ENCODE measurements at regions not wholly inside any gene's neighbourhood (a gene's known extent, or its start where the extent isn't known, plus 50 kb on each side); places are given as distances from the start of the nearest gene placed in this dataset.
"Not testable (repeated sequence)": the region's sequence is repeated elsewhere in the genome, so short reads cannot be mapped to it uniquely, and the experiment has no call there.

GRCh38 chr10:121335386-121335925 lies 262.8 kb downstream of the FGFR2 start:
- ATAC-seq (no peak), DNase-seq (no peak)

GRCh38 chr10:121337427-121337826 lies 260.8 kb downstream of the FGFR2 start:
- no peak for DNase-seq
- no peak for ATAC-seq

- no peak for ATAC-seq
- DNase-seq = no peak
These were observed 259.9 kb downstream of the FGFR2 start for GRCh38 chr10:121338206-121338980.

- no peak for ATAC-seq
These were observed 259.1 kb downstream of the FGFR2 start for GRCh38 chr10:121339114-121339513.

GRCh38 chr10:121340271-121340831 lies 257.9 kb downstream of the FGFR2 start:
- DNase-seq (no peak), ATAC-seq (no peak)

More at GRCh38 chr10:121339114-121339513, 259.1 kb downstream of the FGFR2 start:
- DNase-seq = no peak

- ATAC-seq = no peak
These were observed 246.7 kb downstream of the FGFR2 start for GRCh38 chr10:121351540-121351939.

GRCh38 chr10:121352231-121352855 lies 245.9 kb downstream of the FGFR2 start:
- no peak for ATAC-seq

More at GRCh38 chr10:121351540-121351939, 246.7 kb downstream of the FGFR2 start:
- no peak for DNase-seq

GRCh38 chr10:121355161-121355560 lies 243.1 kb downstream of the FGFR2 start:
- ATAC-seq = no peak

More at GRCh38 chr10:121352231-121352855, 245.9 kb downstream of the FGFR2 start:
- no peak for DNase-seq

GRCh38 chr10:121356183-121356582 lies 242.1 kb downstream of the FGFR2 start:
- DNase-seq = no peak
- ATAC-seq = no peak

More at GRCh38 chr10:121355161-121355560, 243.1 kb downstream of the FGFR2 start:
- DNase-seq = no peak

GRCh38 chr10:121357401-121357800 lies 240.8 kb downstream of the FGFR2 start:
- ATAC-seq = no peak

GRCh38 chr10:121362026-121362425 lies 236.2 kb downstream of the FGFR2 start:
- ATAC-seq = no peak
- no peak for DNase-seq

More at GRCh38 chr10:121357401-121357800, 240.8 kb downstream of the FGFR2 start:
- DNase-seq = no peak

- ATAC-seq = no peak
- no peak for DNase-seq
These were observed 232.7 kb downstream of the FGFR2 start for GRCh38 chr10:121365566-121365965.

- DNase-seq (no peak), ATAC-seq (no peak)
These were observed 229.8 kb downstream of the FGFR2 start for GRCh38 chr10:121368347-121369025.

- DNase-seq = no peak
These were observed 228.6 kb downstream of the FGFR2 start for GRCh38 chr10:121369616-121370015.

GRCh38 chr10:121371836-121372235 lies 226.4 kb downstream of the FGFR2 start:
- DNase-seq (no peak), ATAC-seq (no peak)

More at GRCh38 chr10:121369616-121370015, 228.6 kb downstream of the FGFR2 start:
- ATAC-seq = no peak

- DNase-seq (no peak), ATAC-seq (no peak)
These were observed 224.8 kb downstream of the FGFR2 start for GRCh38 chr10:121373411-121373810.

- DNase-seq = no peak
- ATAC-seq = no peak
These were observed 224.1 kb downstream of the FGFR2 start for GRCh38 chr10:121374121-121374520.

- ATAC-seq (no peak), DNase-seq (no peak)
These were observed 223.1 kb downstream of the FGFR2 start for GRCh38 chr10:121375172-121375571.

GRCh38 chr10:121378251-121378801 lies 219.9 kb downstream of the FGFR2 start:
- ATAC-seq = no peak

GRCh38 chr10:121379013-121379412 lies 219.2 kb downstream of the FGFR2 start:
- ATAC-seq = no peak
- no peak for DNase-seq

More at GRCh38 chr10:121378251-121378801, 219.9 kb downstream of the FGFR2 start:
- DNase-seq = no peak

- ATAC-seq (no peak), DNase-seq (no peak)
These were observed 218.0 kb downstream of the FGFR2 start for GRCh38 chr10:121380211-121380610.

GRCh38 chr10:121382029-121382520 lies 216.2 kb downstream of the FGFR2 start:
- not testable (repeated sequence) for DNase-seq, ATAC-seq

Data from stimulated activated naive CD8-positive, alpha-beta T cell treated with anti-CD3 and anti-CD28 coated beads, Interleukin-15, Interleukin-2, amounts not matched to agents 100 U/mL and 50 U/mL, for 24 hours (primary cell).